H1 (cell line): ENCODE measurements at regions not wholly inside any gene's neighbourhood (a gene's known extent, or its start where the extent isn't known, plus 50 kb on each side); places are given as distances from the start of the nearest gene placed in this dataset.

Experiments
- CTCF ChIA-PET: fragments of 300-600 bp; sonication (Branson Sonifier 250); formaldehyde crosslinking; loops from one replicate; lab custom pipeline; 2021; ENCODE audit not compliant: partially characterized antibody; lab: Charles Lee
- POLR2A ChIA-PET: fragments of 300-600 bp; sonication (Branson Sonifier 250); formaldehyde crosslinking; loops from one replicate; lab custom pipeline; 2021; ENCODE audit warnings: inconsistent platforms; ENCODE audit not compliant: partially characterized antibody; lab: Charles Lee
- DNase-seq, 2 experiments: peaks; one replicate each; pipeline versions ENCODE4 v3.0.0 to v3.0.0-alpha.2; 2010 to 2022; ENCODE audit warnings: low spot score in 2 of 2, low read depth in 1 of 2, mixed read lengths in 1 of 2
- FAIRE-seq: peaks from 2 replicates; lab custom pipeline; 2011; peaks lifted over from hg19 to GRCh38; lab: Jason Lieb, UNC
- H2AFZ ChIP-seq: 2 replicates; pipeline ENCODE4 v1.8.1; 2012; ENCODE audit warnings: low read length, inconsistent platforms
- H2AK5ac ChIP-seq: 2 replicates; pipeline ENCODE4 v1.6.1; 2013; ENCODE audit warnings: low read depth, low read length
- H2BK120ac ChIP-seq: replicated peaks from 2 replicates; pipeline ENCODE3; 2013; ENCODE audit warnings: low read depth, low read length, inconsistent platforms
- H2BK12ac ChIP-seq: 2 replicates; pipeline ENCODE4 v1.6.1; 2013; ENCODE audit warnings: low read depth, low read length
- H2BK15ac ChIP-seq: 2 replicates; pipeline ENCODE4 v1.6.1; 2013; ENCODE audit warnings: low read length
- H2BK20ac ChIP-seq: 2 replicates; pipeline ENCODE4 v1.6.1; 2013; ENCODE audit warnings: low read length
- H2BK5ac ChIP-seq: 2 replicates; pipeline ENCODE4 v1.6.1; 2013; ENCODE audit warnings: low read depth, low read length
- H3K14ac ChIP-seq: 2 replicates; pipeline ENCODE4 v1.6.1; 2013; ENCODE audit warnings: inconsistent platforms; ENCODE audit not compliant: insufficient read length
- H3K18ac ChIP-seq: 2 replicates; pipeline ENCODE4 v1.6.1; 2013; ENCODE audit warnings: low read length; ENCODE audit errors: extremely low read depth
- H3K23ac ChIP-seq: 2 replicates; pipeline ENCODE4 v1.6.1; 2013; ENCODE audit warnings: inconsistent platforms; ENCODE audit not compliant: insufficient read length
- H3K23me2 ChIP-seq: 2 replicates; pipeline ENCODE4 v1.6.1; 2013; ENCODE audit warnings: low read depth, low read length
- H3K27ac ChIP-seq: 2 replicates; pipeline ENCODE4 v1.6.1; 2011; ENCODE audit warnings: low read depth, low read length, inconsistent platforms
- H3K27me3 ChIP-seq, 4 experiments: replicated peaks in 1 of 4; 1 replicate in 1 of 4; 2 replicates in 3 of 4; pipeline versions ENCODE4 v1.6.1 to v1.8.1; 2011 to 2013; ENCODE audit warnings: low read length in 3 of 4, mild to moderate bottlenecking in 3 of 4, inconsistent platforms in 2 of 4, mixed read lengths in 2 of 4, moderate library complexity in 1 of 4; ENCODE audit not compliant: control insufficient read depth in 3 of 4, insufficient read depth in 3 of 4; ENCODE audit errors: extremely low read depth in 1 of 4
- H3K36me3 ChIP-seq, 4 experiments: 2 replicates each; pipeline versions ENCODE4 v1.6.1 to v1.8.1; 2011 to 2013; ENCODE audit warnings: mild to moderate bottlenecking in 4 of 4, low read length in 3 of 4, moderate library complexity in 2 of 4, control low read depth in 1 of 4, inconsistent platforms in 1 of 4; ENCODE audit not compliant: insufficient read depth in 4 of 4, control insufficient read depth in 2 of 4
- H3K4ac ChIP-seq: replicated peaks from 2 replicates; pipeline ENCODE3; 2013; ENCODE audit warnings: low read length, low read depth, mixed read lengths, inconsistent platforms; ENCODE audit not compliant: insufficient read length
- H3K4me1 ChIP-seq, 4 experiments: replicated peaks in 1 of 4; 1 replicate in 1 of 4; 2 replicates in 3 of 4; pipeline versions ENCODE4 v1.6.1 to v1.8.1; 2011 to 2013; ENCODE audit warnings: low read length in 3 of 4, inconsistent platforms in 2 of 4, mixed read lengths in 1 of 4; ENCODE audit not compliant: insufficient read depth in 4 of 4, control insufficient read depth in 3 of 4
- H3K4me2 ChIP-seq, 2 experiments: 2 replicates each; pipeline versions ENCODE4 v1.6.1 to v1.8.1; 2011 to 2013; ENCODE audit warnings: low read depth in 2 of 2, low read length in 2 of 2, control low read depth in 1 of 2, inconsistent platforms in 1 of 2, mild to moderate bottlenecking in 1 of 2; ENCODE audit not compliant: insufficient read depth in 1 of 2
- H3K4me3 ChIP-seq, 4 experiments: fragments of 200-600, 300-600 bp in 1 of 4; sonication (generic), shearing (Covaris generic), sonication (Bioruptor Twin) in 1 of 4; 2 replicates each; pipeline versions ENCODE4 v1.5.1 to v1.8.1; 2011 to 2016; ENCODE audit warnings: low read length in 4 of 4, low read depth in 3 of 4, control low read depth in 2 of 4, inconsistent platforms in 2 of 4, mild to moderate bottlenecking in 2 of 4, mixed read lengths in 1 of 4, moderate library complexity in 1 of 4; ENCODE audit not compliant: insufficient read depth in 2 of 4; ENCODE audit errors: extremely low read depth in 1 of 4
- H3K56ac ChIP-seq: replicated peaks from 2 replicates; pipeline ENCODE3; 2013; ENCODE audit warnings: low read depth, mild to moderate bottlenecking, mixed read lengths, low read length, inconsistent platforms; ENCODE audit not compliant: insufficient read length
- H3K79me1 ChIP-seq: 2 replicates; pipeline ENCODE4 v1.6.1; 2013; ENCODE audit warnings: low read depth, low read length, control low read depth
- H3K79me2 ChIP-seq, 2 experiments: 2 replicates each; pipeline versions ENCODE4 v1.6.1 to v1.8.1; 2012 to 2013; ENCODE audit warnings: low read length in 2 of 2, mild to moderate bottlenecking in 2 of 2, inconsistent platforms in 1 of 2; ENCODE audit not compliant: insufficient read depth in 2 of 2, control insufficient read depth in 1 of 2
- H3K9ac ChIP-seq, 4 experiments: replicated peaks in 1 of 4; 1 replicate in 1 of 4; 2 replicates in 3 of 4; pipeline versions ENCODE4 v1.6.1 to v1.8.1; 2011 to 2013; ENCODE audit warnings: low read depth in 3 of 4, low read length in 3 of 4, control low read depth in 2 of 4, mild to moderate bottlenecking in 2 of 4, moderate library complexity in 2 of 4, inconsistent platforms in 1 of 4; ENCODE audit errors: extremely low read depth in 1 of 4
- H3K9me3 ChIP-seq, 2 experiments: 2 replicates each; pipeline versions ENCODE4 v1.6.1 to v1.8.1; 2012 to 2013; ENCODE audit warnings: mild to moderate bottlenecking in 2 of 2, moderate library complexity in 2 of 2, control low read depth in 1 of 2, inconsistent platforms in 1 of 2, low read depth in 1 of 2, low read length in 1 of 2, mixed read lengths in 1 of 2; ENCODE audit not compliant: insufficient read depth in 2 of 2
- H4K20me1 ChIP-seq, 2 experiments: replicated peaks in 1 of 2; 2 replicates each; pipeline versions ENCODE3 to v1.8.1; 2011 to 2013; ENCODE audit warnings: inconsistent platforms in 2 of 2, low read length in 2 of 2, mild to moderate bottlenecking in 1 of 2; ENCODE audit not compliant: insufficient read depth in 2 of 2, control insufficient read depth in 1 of 2
- H4K5ac ChIP-seq: 2 replicates; pipeline ENCODE4 v1.6.1; 2013; ENCODE audit warnings: low read length, low read depth, mixed read lengths, inconsistent platforms; ENCODE audit not compliant: insufficient read length
- H4K8ac ChIP-seq: 2 replicates; pipeline ENCODE4 v1.8.0; 2013; ENCODE audit warnings: mild to moderate bottlenecking, moderate library complexity, low read length, inconsistent platforms; ENCODE audit not compliant: insufficient read depth; ENCODE audit errors: extremely low read depth
- H4K91ac ChIP-seq: replicated peaks from 2 replicates; pipeline ENCODE3; 2013; ENCODE audit warnings: low read length, mixed read lengths, inconsistent platforms; ENCODE audit not compliant: insufficient read length
- YY1 ChIP-seq: IDR thresholded peaks from 2 replicates; pipeline ENCODE4 v1.6.1; 2011; ENCODE audit warnings: low read depth, mild to moderate bottlenecking, low read length
- WGBS, 2 experiments: shearing (Covaris generic) in 1 of 2; methylation state at CpG; one replicate each; pipeline versions ENCODE4 v1.1.6 to v1.1.7; 2013 to 2015; ENCODE audit warnings: low lambda C conversion rate in 2 of 2, mixed read lengths in 2 of 2, inconsistent platforms in 1 of 2, low coverage in 1 of 2, missing lambda C conversion rate in 1 of 2; ENCODE audit not compliant: insufficient replicate concordance in 2 of 2, insufficient coverage in 1 of 2, insufficient read length in 1 of 2; ENCODE audit errors: extremely low coverage in 1 of 2, missing lambda C conversion rate in 1 of 2; 5-methylcytosine and 5-hydroxymethylcytosine counted together

DNA sequence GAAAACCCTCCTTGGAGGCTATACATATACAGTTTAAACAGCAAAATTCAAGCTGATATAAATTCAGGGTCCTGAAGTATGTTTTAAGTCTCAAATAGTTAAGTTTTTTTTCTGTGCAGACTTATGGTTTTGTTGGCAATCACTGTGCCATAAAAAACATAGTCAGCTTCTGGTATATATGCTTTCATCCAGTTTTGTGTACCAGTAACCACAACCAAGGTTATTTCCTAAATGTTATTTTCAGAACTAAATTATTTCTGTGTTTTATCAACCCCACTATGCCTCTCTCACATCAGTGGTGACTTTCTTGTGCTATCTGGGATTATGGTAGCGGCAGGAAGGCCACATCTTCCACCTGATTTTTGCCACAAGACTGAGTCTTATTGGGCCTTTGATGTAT lies 107.7 kb upstream of the SMARCA2 start:
- Histone ChIP-seq H3K79me1 (no peaks in the 10 kb centered on the region), H3K18ac (no peak overlapping the region), H2AFZ (no peak overlapping the region), H4K91ac (no peak overlapping the region), H2BK20ac (no peak overlapping the region), H2BK5ac (no peak overlapping the region), H3K36me3 (no peaks in the 10 kb centered on the region), H3K23me2 (no peaks in the 10 kb centered on the region), H3K56ac (no peak overlapping the region), H3K27me3 (no peaks in the 10 kb centered on the region), H3K27ac (no peak overlapping the region), H3K4ac (no peak overlapping the region), H4K5ac (no peak overlapping the region), H4K8ac (no peak overlapping the region), H2BK15ac (no peak overlapping the region), H3K9me3 (peaks cover 10 to 13% of the 10 kb centered on the region in 2 experiments), H3K14ac (no peak overlapping the region), H4K20me1 (no peaks in the 10 kb centered on the region), H2AK5ac (no peak overlapping the region), H3K79me2 (no peaks in the 10 kb centered on the region), H2BK12ac (no peak overlapping the region), H3K23ac (no peak overlapping the region), H2BK120ac (no peak overlapping the region), H3K4me1 (no peaks in the 10 kb centered on the region), H3K4me2 (no peak overlapping the region), H3K4me3 (no peak overlapping the region), H3K9ac (no peak overlapping the region)
- FAIRE-seq (no peak), DNase-seq (no peak)
- 87% methylated on average over 1 of the region's 1 CpG; no CpG with 5 or more reads in 1 of the 2 experiments for WGBS, 2 experiments
- ChIA-PET CTCF (interaction anchor here (2.0 kb wide), 1 partner anchor 9 kb away, joined by 6 read pairs; no protein-coding TSS in a partner anchor), POLR2A (no interaction called here)
- TF ChIP-seq YY1 = no peak
